BE2C (cell line): ENCODE measurements at regions not wholly inside any gene's neighbourhood (a gene's known extent, or its start where the extent isn't known, plus 50 kb on each side); places are given as distances from the start of the nearest gene placed in this dataset.

ENCODE experiments used
- DNase-seq: peaks from one replicate; pipeline ENCODE4 v3.0.0-alpha.2; 2020
- H3K27me3 ChIP-seq: fragments of 250-450 bp; sonication (Bioruptor Pico); 2 replicates; pipeline ENCODE4 v1.5.1; 2020; ENCODE audit warnings: mild to moderate bottlenecking
- H3K36me3 ChIP-seq: fragments of 250-450 bp; sonication (Bioruptor Pico); 2 replicates; pipeline ENCODE4 v1.5.1; 2020; ENCODE audit warnings: mild to moderate bottlenecking
- H3K4me1 ChIP-seq: fragments of 250-450 bp; sonication (Bioruptor Pico); 2 replicates; pipeline ENCODE4 v1.5.1; 2020
- H3K4me3 ChIP-seq: 2 replicates; pipeline ENCODE4 v1.5.1; 2011; ENCODE audit warnings: low read depth, low read length
- H3K9me3 ChIP-seq: fragments of 250-450 bp; sonication (Bioruptor Pico); 2 replicates; pipeline ENCODE4 v1.5.1; 2020
- TF ChIP-seq, protein P1 (sequence below): IDR thresholded peaks from 2 replicates; pipeline ENCODE4 v1.5.1; 2012; ENCODE audit warnings: mild to moderate bottlenecking, low read depth, low read length

DNA sequence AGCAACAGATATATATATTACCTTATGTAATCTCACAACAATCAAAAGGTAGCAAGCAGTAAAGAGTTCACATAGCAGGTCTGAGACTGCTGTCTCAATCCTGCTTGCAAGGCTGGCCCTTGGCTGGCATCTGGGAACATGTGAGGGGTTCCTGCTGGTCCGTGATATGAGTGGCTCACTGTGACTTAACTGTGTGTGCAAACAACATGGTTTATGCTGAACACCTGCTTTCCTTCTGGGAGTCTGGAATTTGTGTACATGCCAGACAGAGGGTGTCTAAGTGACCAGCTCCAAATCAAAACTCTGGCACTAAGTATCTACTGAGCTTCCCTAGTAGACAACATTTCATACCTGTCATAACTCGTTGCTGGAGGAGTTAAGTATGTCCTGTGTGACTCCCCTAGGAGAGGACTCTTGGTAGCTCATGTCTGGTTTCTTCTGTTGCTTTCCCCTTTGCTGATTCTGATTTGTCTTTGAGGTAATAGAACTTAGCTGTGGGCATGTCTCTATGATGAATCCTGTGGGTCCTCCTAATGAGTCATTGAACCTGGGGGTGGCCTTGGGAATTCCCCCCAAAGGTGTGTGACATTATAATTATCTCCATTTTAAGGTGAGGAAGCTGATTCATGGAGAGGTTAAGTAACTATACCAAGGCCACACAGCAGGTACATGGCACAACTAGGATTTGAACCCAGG is 131.6 kb upstream of the NEDD9 start:
- no peak for DNase-seq
- H3K4me3 ChIP-seq: no peak overlapping the region
- H3K36me3 ChIP-seq: no peaks in the 10 kb centered on the region
- H3K27me3 ChIP-seq: no peaks in the 10 kb centered on the region
- H3K4me1 ChIP-seq: no peaks in the 10 kb centered on the region
- H3K9me3 ChIP-seq: no peaks in the 10 kb centered on the region
- TF ChIP-seq, protein P1, sequence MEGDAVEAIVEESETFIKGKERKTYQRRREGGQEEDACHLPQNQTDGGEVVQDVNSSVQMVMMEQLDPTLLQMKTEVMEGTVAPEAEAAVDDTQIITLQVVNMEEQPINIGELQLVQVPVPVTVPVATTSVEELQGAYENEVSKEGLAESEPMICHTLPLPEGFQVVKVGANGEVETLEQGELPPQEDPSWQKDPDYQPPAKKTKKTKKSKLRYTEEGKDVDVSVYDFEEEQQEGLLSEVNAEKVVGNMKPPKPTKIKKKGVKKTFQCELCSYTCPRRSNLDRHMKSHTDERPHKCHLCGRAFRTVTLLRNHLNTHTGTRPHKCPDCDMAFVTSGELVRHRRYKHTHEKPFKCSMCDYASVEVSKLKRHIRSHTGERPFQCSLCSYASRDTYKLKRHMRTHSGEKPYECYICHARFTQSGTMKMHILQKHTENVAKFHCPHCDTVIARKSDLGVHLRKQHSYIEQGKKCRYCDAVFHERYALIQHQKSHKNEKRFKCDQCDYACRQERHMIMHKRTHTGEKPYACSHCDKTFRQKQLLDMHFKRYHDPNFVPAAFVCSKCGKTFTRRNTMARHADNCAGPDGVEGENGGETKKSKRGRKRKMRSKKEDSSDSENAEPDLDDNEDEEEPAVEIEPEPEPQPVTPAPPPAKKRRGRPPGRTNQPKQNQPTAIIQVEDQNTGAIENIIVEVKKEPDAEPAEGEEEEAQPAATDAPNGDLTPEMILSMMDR: no peak

DNA sequence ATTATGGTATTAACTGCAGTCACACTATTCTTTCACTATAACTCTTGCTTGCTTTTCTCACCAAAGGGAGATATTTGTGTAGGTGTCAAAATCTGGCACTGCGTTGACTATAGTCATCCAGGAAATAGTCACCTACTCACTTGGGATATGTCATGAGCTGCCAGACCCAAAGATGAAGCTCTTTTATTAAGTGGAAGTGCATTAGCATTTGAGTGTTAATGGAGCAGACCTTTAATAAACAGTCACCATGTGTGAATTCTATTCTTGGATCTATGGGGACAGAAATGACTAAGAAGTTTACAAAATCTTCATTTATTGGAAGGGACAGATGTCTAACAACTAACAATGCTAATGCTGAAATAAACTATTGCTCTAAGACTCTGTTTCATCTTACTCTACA is 130.1 kb upstream of the NEDD9 start:
- H3K4me3 ChIP-seq: no peak overlapping the region
- TF ChIP-seq, protein P1: no peak
- no peaks in the 10 kb centered on the region for H3K4me1 ChIP-seq
- DNase-seq: no peak
- no peaks in the 10 kb centered on the region for H3K27me3 ChIP-seq
- no peaks in the 10 kb centered on the region for H3K9me3 ChIP-seq
- no peaks in the 10 kb centered on the region for H3K36me3 ChIP-seq

DNA sequence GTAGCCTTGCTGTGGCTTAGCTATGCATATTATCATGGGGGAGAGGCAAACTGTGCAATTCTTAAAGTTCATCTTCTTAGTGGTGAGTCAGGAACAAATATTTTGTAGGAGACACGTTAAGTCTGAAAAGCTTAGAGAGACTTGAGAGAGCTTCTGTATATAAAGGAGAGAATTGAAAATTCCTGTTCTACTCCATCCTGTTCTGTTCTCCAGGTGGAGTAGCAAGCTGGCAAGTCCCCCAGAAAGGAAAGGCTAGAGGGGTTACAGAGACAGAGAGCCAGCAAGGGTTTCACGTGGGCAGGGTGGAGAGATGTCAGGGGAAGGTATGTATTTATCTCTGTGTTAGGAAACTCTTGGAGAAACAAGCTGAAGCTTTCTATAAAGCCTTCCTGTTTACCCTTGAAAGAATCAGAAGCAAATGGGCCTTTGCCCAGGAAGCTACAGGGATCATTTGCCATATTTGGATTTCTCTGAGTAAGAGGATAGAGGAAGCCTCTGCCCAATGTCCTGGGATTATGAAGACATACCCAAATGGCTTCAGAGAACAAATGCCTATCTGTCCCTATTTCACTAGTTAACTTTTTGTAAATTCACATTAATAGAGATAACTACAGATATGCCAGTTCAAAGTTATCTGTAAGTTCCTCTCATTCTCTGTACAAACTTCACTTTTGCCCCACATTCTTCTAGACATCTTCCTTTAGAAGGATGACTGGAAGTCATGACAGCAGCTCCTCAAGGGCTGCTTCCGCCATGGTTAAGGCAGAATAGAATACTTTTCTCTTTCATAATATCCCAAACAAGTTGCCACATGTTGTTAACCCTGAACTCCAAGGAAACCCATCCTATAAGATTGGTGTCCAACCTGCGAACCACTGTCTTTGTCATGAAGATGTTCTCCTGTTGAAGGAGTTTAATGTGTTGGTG is 126.7 kb upstream of the NEDD9 start:
- DNase-seq: no peak
- Histone ChIP-seq H3K4me1 (no peaks in the 10 kb centered on the region), H3K9me3 (no peaks in the 10 kb centered on the region), H3K4me3 (no peak overlapping the region), H3K27me3 (no peaks in the 10 kb centered on the region), H3K36me3 (no peaks in the 10 kb centered on the region)
- TF ChIP-seq, protein P1: no peak

DNA sequence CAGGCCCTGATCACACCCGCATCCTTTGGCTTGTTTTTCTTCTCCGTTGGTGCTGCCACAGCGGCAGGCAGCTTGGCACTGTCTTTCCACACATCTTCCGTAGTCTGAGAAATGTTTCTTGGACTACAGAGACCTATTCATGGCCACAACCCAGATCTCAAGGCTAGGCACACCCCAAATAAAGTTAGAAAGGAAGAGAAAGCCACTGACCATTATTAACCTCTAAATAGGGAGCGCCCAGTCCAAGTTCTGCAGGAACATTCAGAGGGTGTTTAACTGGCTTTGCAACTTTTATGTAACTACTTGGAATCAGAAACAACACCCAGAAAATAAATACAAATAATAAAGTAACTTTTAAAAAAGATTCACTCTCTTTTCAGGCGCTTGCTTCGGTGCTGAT is 124.8 kb upstream of the NEDD9 start:
- H3K27me3 ChIP-seq: no peaks in the 10 kb centered on the region
- TF ChIP-seq, protein P1: no peak

DNA sequence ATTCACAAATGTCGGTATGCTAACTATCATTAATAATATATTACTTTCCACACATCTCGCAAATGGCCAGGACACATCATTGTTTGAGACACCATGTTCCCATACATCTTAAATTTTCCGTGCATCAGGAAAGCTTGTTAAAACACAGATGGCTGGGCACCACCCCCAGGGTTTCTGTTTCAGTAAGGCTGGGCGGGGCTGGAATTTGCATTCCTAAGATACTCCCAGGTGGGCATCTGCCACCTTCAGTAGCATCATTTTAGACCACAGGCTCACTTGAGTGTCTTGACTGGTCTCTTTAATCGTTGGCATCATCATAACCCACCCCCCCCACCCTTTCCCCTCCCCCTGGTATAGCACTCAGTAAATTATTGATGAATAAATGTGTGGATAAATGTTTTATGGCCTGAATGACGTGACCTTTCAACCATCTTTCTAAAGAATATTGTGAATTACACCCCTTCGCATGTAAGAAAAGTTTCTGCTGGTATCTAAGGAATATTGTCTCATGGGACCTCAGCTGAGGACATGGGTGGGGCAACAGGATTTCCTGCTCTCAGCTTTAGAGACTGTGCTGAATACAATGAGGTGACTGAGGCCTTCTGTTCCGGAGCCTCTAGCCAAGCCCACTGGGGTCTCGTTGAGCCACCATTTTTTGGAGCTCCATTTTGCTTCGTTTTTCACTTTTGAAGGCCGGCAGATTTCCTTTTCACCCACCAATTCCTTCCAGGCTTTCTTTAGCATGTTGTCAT is 124.1 kb upstream of the NEDD9 start:
- TF ChIP-seq, protein P1: no peak
- Histone ChIP-seq H3K36me3 (no peaks in the 10 kb centered on the region), H3K27me3 (no peaks in the 10 kb centered on the region), H3K9me3 (no peaks in the 10 kb centered on the region), H3K4me1 (no peaks in the 10 kb centered on the region), H3K4me3 (no peak overlapping the region)
- no peak for DNase-seq

More for the DNA sequence above, 124.8 kb upstream of the NEDD9 start:
- no peak for DNase-seq
- no peaks in the 10 kb centered on the region for H3K4me1 ChIP-seq
- no peaks in the 10 kb centered on the region for H3K36me3 ChIP-seq
- no peak overlapping the region for H3K4me3 ChIP-seq
- H3K9me3 ChIP-seq: no peaks in the 10 kb centered on the region
